A673 (cell line): ENCODE measurements at regions not wholly inside any gene's neighbourhood (a gene's known extent, or its start where the extent isn't known, plus 50 kb on each side); places are given as distances from the start of the nearest gene placed in this dataset.

Experiments used
- BruUV-seq: library from RNA; stranded (reverse); fragments of 400-500 nt; replicated peaks from 2 replicates; lab custom pipeline; 2021; lab: Mats Ljungman, UMichigan
- CTCF ChIA-PET: fragments of 300-600 bp; sonication (Branson Sonifier 250); formaldehyde crosslinking; loops from one replicate; lab custom pipeline; 2022; ENCODE audit warnings: antibody characterized with exemption; lab: Charles Lee
- POLR2A ChIA-PET: fragments of 300-600 bp; sonication (Branson Sonifier 250); formaldehyde crosslinking; loops from one replicate; lab custom pipeline; 2022; ENCODE audit warnings: antibody characterized with exemption; ENCODE audit not compliant: low non-redundant PET; lab: Charles Lee
- DNase-seq: peaks from one replicate; pipeline ENCODE4 v3.0.0-alpha.2; 2015; ENCODE audit warnings: low spot score
- H3K27ac ChIP-seq: fragments of 200-600 bp; sonication (generic); 2 replicates; pipeline ENCODE4 v1.5.1; 2016; ENCODE audit warnings: mixed run types, low read depth, mild to moderate bottlenecking, mixed read lengths, antibody characterized with exemption, low read length; ENCODE audit not compliant: poor library complexity, severe bottlenecking
- H3K27me3 ChIP-seq: fragments of 200-600 bp; sonication (generic); replicated peaks from 2 replicates; pipeline ENCODE4 v1.6.1; 2017; ENCODE audit warnings: mixed run types, low read depth, mild to moderate bottlenecking, mixed read lengths, antibody characterized with exemption, low read length; ENCODE audit not compliant: insufficient read depth, poor library complexity
- H3K36me3 ChIP-seq: fragments of 200-600 bp; sonication (generic); 2 replicates; pipeline ENCODE4 v1.6.1; 2016; ENCODE audit warnings: mixed run types, mild to moderate bottlenecking, mixed read lengths, antibody characterized with exemption, low read length; ENCODE audit not compliant: insufficient read depth, poor library complexity, severe bottlenecking
- H3K4me1 ChIP-seq: fragments of 200-600 bp; sonication (generic); 2 replicates; pipeline ENCODE4 v1.6.1; 2017; ENCODE audit warnings: mixed run types, mild to moderate bottlenecking, mixed read lengths, antibody characterized with exemption, low read length; ENCODE audit not compliant: insufficient read depth, poor library complexity, severe bottlenecking
- H3K4me3 ChIP-seq: fragments of 200-600 bp; sonication (generic); 2 replicates; pipeline ENCODE4 v1.5.1; 2016; ENCODE audit warnings: low read depth, mixed run types, mild to moderate bottlenecking, mixed read lengths, low read length; ENCODE audit not compliant: poor library complexity, severe bottlenecking
- H3K9me3 ChIP-seq: fragments of 200-600 bp; sonication (generic); 2 replicates; pipeline ENCODE4 v1.6.1; 2016; ENCODE audit warnings: mixed run types, low read depth, mild to moderate bottlenecking, mixed read lengths, antibody characterized with exemption, low read length; ENCODE audit not compliant: poor library complexity, severe bottlenecking
- CTCF ChIP-seq: fragments of 300-800, 200-600 bp; sonication (generic); conservative IDR thresholded peaks from 2 replicates; pipeline ENCODE4 v1.5.1; 2017; ENCODE audit warnings: low read depth, mild to moderate bottlenecking, antibody characterized with exemption, low read length, moderate library complexity, mixed read lengths
- EZH2 ChIP-seq: fragments of 200-600 bp; sonication (generic); IDR thresholded peaks from 2 replicates; pipeline ENCODE4 v1.6.1; 2017; ENCODE audit warnings: borderline replicate concordance, low read depth, mild to moderate bottlenecking, mixed read lengths, antibody characterized with exemption, low read length; ENCODE audit not compliant: poor library complexity, severe bottlenecking
- intact Hi-C: fragments of 100-400 bp; cut with micrococcal nuclease; formaldehyde crosslinking; loops from one replicate; pipeline ENCODE4 v1.10.0; 2022; ENCODE audit not compliant: unreplicated experiment

- Histone ChIP-seq H3K9me3 (no peaks in the 10 kb centered on the region), H3K27me3 (no peaks in the 10 kb centered on the region), H3K4me1 (no peaks in the 10 kb centered on the region), H3K36me3 (no peaks in the 10 kb centered on the region), H3K27ac (no peak overlapping the region), H3K4me3 (no peak overlapping the region)
- intact Hi-C loops = no loop called here
- no peak for DNase-seq
- BruUV-seq = no TSS peak
- ChIA-PET POLR2A (no interaction called here), CTCF (no interaction called here)
- TF ChIP-seq CTCF (no peak), EZH2 (no peak)
Measured at GRCh38 chr3:76405196-76405595, 619.8 kb upstream of the ZNF717 start.

GRCh38 chr3:76410762-76411281, 625.5 kb upstream of the ZNF717 start:
- ChIA-PET CTCF (no interaction called here), POLR2A (no interaction called here)
- H3K9me3 ChIP-seq = no peaks in the 10 kb centered on the region
- TF ChIP-seq EZH2 (no peak), CTCF (no peak)
- no peak overlapping the region for H3K27ac ChIP-seq
- no peak for DNase-seq
- no peaks in the 10 kb centered on the region for H3K36me3 ChIP-seq
- BruUV-seq = no TSS peak
- H3K4me3 ChIP-seq = no peak overlapping the region
- intact Hi-C loops = no loop called here
- no peaks in the 10 kb centered on the region for H3K4me1 ChIP-seq
- H3K27me3 ChIP-seq = no peaks in the 10 kb centered on the region

DNA sequence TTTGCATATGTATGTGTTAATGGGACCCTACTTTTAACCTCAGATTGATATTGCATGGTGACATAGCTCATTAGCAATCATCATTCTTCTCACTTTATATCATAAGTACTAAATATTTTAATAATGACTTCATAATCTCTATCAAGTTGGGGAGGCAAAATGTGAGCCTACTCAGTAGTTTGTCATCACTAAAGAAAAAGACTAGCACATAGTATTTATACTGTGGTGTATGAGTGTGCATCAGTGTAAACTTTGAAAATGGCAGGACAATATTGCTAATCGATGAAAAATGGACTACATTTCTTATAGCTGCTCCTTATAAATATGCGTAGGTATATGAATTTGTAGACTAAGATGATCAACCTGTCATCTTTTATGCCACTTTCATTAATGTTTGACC, 624.5 kb upstream of the ROBO2 start:
- ChIA-PET CTCF (no interaction called here), POLR2A (no interaction called here)
- Histone ChIP-seq H3K36me3 (no peaks in the 10 kb centered on the region), H3K27me3 (no peaks in the 10 kb centered on the region), H3K27ac (no peak overlapping the region), H3K4me1 (no peaks in the 10 kb centered on the region), H3K9me3 (no peaks in the 10 kb centered on the region), H3K4me3 (no peak overlapping the region)
- BruUV-seq = no TSS peak
- TF ChIP-seq EZH2 (no peak), CTCF (no peak)
- intact Hi-C loops = no loop called here
- no peak for DNase-seq
